T-helper 1 cell treated with Interleukin-12 subunit alpha and Interleukin-12 subunit beta and Interleukin-4 antibody, amounts not matched to agents 30 ng/mL and 1 ng/mL, for 36 hours (primary cell): ENCODE measurements at regions not wholly inside any gene's neighbourhood (a gene's known extent, or its start where the extent isn't known, plus 50 kb on each side); places are given as distances from the start of the nearest gene placed in this dataset.
"Not testable (repeated sequence)": the region's sequence is repeated elsewhere in the genome, so short reads cannot be mapped to it uniquely, and the experiment has no call there.

Experiments
- intact Hi-C: fragments of 100-400 bp; cut with micrococcal nuclease; formaldehyde crosslinking; loops from one replicate; pipeline ENCODE4 v1.15.1; 2024

DNA sequence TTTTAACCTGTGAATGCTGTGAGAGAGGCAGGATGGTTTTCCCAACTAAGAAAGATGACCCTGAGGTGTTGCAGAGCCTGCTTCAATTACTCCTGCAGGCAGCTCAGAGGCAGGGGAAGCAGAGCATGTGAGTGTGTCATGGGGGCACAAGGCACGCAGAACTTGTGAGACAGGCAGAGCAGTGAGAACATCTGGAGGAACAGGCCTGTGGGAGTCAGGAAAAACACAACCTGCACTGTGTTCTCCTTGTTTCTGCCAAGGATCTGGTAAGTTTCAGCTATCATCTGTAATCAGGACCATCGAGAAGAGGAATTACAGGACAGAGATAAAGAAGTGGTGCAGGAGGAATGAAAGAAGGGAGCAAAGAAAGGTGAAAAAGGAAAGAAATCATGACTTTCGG lies 741.8 kb upstream of the INTU start:
- intact Hi-C loops, result no loop called here

DNA sequence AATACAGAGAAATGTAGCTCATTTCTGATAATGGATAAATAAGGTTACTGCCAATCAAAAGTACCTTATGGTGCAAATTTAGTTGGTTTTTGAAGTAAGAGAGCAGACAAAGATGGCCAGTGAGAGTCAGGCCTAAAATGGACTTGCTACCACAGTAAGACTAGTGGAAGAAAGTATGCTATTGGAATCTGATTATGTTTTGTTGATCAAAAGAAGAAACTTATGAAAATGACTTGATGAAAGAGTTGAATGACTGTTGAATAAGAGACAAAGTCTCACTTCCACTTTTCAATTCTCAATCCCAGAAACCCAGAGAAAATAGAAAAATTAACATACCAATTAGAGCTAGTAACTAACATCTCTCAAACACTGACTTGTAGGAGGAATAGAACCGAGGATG lies 737.8 kb upstream of the INTU start:
- intact Hi-C loops, result no loop called here

DNA sequence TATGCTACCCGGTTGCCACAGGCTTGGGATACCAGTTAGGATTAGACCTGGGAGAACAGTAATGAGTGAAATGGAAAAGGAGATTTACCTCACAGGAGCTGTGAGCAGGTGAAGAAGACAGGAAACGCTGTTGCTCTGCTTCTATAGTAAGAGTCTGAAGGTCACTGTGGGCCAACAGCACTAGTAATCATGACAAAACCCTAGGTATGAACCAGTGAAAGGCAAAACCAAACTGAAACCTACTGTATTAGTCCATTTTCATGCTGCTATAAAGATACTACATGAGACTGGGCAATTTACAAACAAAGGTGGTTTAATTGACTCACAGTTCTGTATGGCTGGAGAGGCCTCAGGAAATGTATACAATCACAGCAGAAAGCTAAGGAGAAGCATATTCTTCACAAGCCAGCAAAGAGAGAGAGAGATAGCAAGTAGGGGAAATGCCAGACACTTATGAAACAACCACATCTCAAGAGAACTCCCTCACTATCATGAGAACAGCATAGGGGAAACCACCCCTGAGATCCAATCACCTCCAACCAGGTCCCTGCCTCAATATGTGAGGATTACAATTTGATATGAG lies 736.7 kb upstream of the INTU start:
- intact Hi-C loops, result no loop called here

GRCh38 chr4:126897038-126897437 lies 735.7 kb upstream of the INTU start:
- intact Hi-C loops, result no loop called here

DNA sequence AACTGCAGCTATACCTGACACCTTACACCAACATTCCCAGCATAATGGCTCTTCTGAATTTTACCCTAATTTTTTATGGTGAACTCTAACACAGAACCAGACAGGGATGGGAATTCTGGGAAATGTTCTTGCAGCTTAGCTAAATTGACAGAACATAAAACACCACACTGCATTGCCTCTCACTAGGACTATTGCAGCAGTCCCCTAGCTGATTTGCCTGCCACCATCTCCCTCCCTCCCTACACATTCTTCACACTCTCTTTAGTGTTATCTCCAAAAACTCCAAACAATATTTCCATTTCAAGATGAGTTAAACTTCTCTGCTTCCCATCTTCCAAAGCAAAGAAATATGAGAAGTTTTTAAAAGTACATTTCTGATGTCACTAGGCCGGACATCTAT lies 733.9 kb upstream of the INTU start:
- intact Hi-C loops, result no loop called here

- intact Hi-C loops, result no loop called here
Observed at GRCh38 chr4:126899331-126899801, 733.4 kb upstream of the INTU start.

- intact Hi-C loops, result no loop called here
Observed at GRCh38 chr4:126906466-126906865, 726.3 kb upstream of the INTU start.

DNA sequence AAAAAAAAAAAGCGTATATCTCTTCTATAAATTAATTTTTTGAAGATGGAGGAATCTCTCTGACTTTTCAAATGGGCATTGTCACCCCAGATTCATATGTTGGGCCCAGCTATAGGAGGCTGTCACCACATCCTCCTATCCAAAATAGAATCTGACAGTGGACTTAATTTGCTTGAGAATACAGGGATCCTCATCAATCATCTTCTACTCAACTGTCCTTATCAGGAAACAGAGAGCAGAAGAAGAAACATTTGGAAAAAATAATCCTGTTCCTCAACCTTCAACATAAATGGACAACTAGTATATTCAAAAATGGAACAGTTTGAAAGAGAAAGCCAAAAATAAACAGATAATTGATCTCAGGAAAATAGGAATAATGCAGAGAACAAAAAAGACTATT lies 725.4 kb upstream of the INTU start:
- intact Hi-C loops, result no loop called here

GRCh38 chr4:126916049-126916625 lies 716.6 kb upstream of the INTU start:
- intact Hi-C loops, result no loop called here

- intact Hi-C loops, result no loop called here
Observed at GRCh38 chr4:126916626-126917140, 716.1 kb upstream of the INTU start.

DNA sequence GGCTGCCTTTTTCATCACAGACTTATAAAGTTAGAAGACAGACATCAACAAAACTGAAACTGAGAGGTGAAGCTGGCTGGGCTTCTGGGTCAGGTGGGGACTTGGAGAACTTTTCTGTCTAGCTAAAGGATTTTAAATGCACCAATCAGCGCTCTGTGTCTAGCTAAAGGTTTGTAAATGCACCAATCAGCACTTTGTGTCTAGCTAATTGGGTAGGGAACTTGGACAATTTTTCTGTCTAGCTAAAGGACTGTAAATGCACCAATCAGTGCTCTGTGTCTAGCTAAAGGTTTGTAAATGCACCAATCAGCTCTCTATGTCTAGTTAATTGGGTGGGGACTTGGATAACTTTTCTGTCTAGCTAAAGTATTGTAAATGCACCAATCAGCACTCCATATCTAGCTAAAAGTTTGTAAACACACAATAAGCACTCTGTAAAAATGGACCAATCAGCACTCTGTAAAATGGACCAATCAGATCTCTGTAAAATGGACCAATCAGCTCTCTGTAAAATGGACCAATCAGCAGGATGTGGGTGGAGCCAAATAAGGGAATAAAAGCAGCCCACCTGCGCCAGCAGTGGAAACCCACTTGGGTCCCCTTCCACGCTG lies 710.3 kb upstream of the INTU start:
- intact Hi-C loops, result not testable (repeated sequence)

DNA sequence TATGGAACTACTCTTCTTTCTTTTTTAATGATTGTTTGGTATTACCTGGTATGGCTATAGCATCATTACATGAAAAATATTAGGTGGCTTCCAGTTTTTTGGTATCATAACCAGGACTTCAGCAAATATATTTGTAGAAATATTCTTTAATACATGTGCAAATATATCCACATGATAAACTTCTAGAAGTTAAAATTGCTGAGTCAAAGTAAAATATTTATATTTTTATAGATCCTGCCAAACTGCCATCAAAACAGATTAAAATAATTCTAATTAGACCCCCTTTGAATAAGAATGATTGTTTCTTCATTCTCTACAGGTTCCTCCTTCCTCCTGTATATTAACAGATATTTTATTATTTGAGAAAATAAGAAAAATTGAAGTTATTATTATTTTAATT lies 708.5 kb upstream of the INTU start:
- intact Hi-C loops, result no loop called here

- intact Hi-C loops, result not testable (repeated sequence)
Observed at GRCh38 chr4:126930059-126930458, 702.7 kb upstream of the INTU start.

DNA sequence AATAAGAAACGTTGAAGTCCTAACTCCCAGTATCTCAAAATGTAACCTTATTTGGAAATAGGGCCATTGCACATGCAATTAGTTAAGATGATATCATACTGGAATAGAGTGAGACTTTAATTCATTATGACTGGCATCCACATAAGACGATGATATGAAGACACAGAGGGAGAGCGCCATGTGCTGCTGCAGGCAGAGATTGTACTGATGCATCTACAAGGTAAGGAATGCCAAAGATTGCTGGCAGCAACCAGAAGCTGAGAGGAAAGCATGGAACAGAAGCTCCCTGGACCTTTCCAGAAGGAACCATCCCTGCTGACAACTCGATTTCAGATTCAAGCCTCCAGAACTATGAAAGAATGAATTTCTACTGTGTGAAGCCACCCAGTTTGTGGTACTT lies 697.0 kb upstream of the INTU start:
- intact Hi-C loops, result no loop called here

DNA sequence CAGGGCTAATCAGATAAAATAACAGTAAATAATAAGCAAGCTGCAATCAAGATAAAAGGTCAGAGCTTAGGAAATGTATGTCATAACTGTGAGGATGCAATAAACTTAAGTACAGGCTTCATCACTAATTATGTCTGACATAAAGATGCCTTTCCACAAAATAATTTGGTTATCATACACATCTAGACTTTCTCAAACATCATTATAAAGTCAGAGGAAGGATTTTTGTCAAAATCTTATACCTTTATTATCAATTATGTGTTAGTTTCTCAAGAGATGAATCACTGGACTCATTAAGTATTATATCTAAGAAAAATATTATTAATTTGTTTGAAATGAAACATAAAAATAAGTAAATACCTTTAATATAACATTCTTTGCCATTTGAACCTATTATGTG lies 695.4 kb upstream of the INTU start:
- intact Hi-C loops, result no loop called here

- intact Hi-C loops, result no loop called here
Observed at GRCh38 chr4:126937846-126938422, 694.8 kb upstream of the INTU start.

- intact Hi-C loops, result no loop called here
Observed at GRCh38 chr4:126939401-126939800, 693.4 kb upstream of the INTU start.

DNA sequence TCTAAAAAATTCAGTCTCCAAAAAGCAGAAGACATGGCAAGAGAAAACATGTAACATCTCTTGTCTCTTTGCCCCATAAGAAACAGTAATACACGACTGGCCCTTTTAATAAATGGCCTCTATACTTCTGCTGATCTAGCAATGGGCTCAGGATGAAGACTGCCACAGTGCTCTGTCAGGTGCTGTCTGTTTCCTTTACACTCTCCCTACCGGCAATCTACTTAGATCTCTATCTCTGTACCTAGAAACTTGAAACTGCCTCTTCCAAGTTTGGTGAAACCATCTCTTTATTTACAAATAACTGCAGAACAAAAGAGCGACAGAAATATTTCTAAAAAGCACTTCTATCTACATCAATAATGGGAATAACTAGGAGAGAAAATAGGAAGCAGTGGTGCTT lies 685.2 kb upstream of the INTU start:
- intact Hi-C loops, result no loop called here

- intact Hi-C loops, result no loop called here
Observed at GRCh38 chr4:126954537-126955291, 678.0 kb upstream of the INTU start.

DNA sequence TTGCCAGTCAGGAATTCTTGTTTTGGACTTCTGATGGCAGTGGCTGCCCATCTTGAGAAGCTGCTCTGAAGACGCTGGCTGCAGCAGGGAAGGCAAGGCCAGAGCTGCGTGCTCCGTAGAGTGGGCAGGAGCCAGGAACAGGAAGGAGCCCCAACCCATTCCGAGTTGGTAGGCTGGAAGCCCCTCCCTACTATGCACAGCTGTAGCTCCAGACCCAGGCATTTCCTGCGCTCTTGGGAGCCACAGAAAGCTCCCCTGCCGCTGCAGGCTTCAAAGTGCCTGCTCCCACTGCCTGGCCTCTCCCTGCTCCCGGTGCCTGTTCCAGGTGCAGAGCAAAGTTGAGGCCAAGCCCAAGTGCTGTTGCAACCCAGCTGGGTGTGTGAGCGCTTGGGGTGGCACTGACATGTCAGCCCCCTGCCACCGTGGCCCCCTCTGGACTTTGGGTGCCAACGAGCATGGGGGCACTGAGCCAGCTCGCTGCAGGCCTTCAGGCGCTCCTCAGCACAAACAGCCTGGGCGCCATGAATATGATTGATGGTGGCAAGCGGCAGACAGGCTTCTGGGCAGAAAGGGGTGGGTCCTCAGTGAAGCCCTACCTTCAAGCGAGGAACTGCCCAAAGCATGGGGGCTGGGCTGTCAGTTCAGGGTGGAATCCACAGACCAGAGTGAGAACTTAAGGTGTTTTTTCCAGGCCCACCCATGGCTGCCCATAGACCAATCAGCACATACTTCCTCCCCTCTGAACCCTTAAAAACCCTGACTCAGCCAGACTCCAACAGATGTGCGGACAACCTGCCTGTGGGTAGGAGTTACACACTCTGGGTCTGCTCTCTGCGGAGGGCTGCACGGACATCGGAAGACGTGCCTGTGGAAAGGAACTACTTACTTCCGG lies 677.2 kb upstream of the INTU start:
- intact Hi-C loops, result no loop called here
